Tibial nerve (tissue), 4 donors: ENCODE measurements at regions not wholly inside any gene's neighbourhood (a gene's known extent, or its start where the extent isn't known, plus 50 kb on each side); places are given as distances from the start of the nearest gene placed in this dataset.

Experiments
- DNase-seq, 2 donors: peaks; one replicate each; pipeline ENCODE4 v3.0.0-alpha.2; 2019; ENCODE audit warnings: low spot score in 2 of 2
- H3K27ac ChIP-seq, 4 donors: fragments of 200-600 bp; sonication (generic) in 3 of 4; one replicate each; pipeline ENCODE4 v1.5.1; 2017 to 2019; ENCODE audit warnings: mild to moderate bottlenecking in 1 of 4
- H3K27me3 ChIP-seq, 2 donors: fragments of 200-600 bp; sonication (generic) in 1 of 2; one replicate each; pipeline versions ENCODE4 v1.5.1 to v1.6.0; 2017 to 2019
- H3K36me3 ChIP-seq, 3 donors: fragments of 200-600 bp; sonication (generic); one replicate each; pipeline ENCODE4 v1.5.1; 2018 to 2019
- H3K4me1 ChIP-seq, 4 donors: fragments of 200-600 bp; sonication (generic) in 3 of 4; one replicate each; pipeline ENCODE4 v1.5.1; 2017 to 2019
- H3K4me3 ChIP-seq, 4 donors: fragments of 200-600 bp; sonication (generic) in 3 of 4; one replicate each; pipeline ENCODE4 v1.5.1; 2017 to 2019; ENCODE audit warnings: mild to moderate bottlenecking in 1 of 4, moderate library complexity in 1 of 4
- H3K9me3 ChIP-seq, 4 donors: fragments of 200-600 bp; sonication (generic) in 3 of 4; one replicate each; pipeline ENCODE4 v1.5.1; 2017 to 2019
- EP300 ChIP-seq, 2 donors: sonication (generic); formaldehyde crosslinking; IDR thresholded peaks; one replicate each; pipeline ENCODE4 v1.6.1; 2017; ENCODE audit warnings: antibody characterized with exemption in 2 of 2, mild to moderate bottlenecking in 1 of 2
- POLR2A ChIP-seq, 2 donors: fragments of 450-650 bp; IDR thresholded peaks; one replicate each; pipeline ENCODE4 v1.6.1; 2017; ENCODE audit warnings: antibody characterized with exemption in 2 of 2, mild to moderate bottlenecking in 2 of 2, moderate library complexity in 2 of 2
- WGBS, 2 donors: methylation state at CpG; one replicate each; pipeline ENCODE4 v1.1.5; 2018; 5-methylcytosine and 5-hydroxymethylcytosine counted together
- TF ChIP-seq, protein P1 (sequence below), 5 experiments: fragments of 200-600 bp in 3 of 5; fragments of 450-650 bp in 2 of 5; sonication (generic) in 3 of 5; IDR thresholded peaks; one replicate each; pipeline ENCODE4 v1.5.1; 2016 to 2019; ENCODE audit warnings: antibody characterized with exemption in 5 of 5, mild to moderate bottlenecking in 3 of 5, moderate library complexity in 2 of 5

DNA sequence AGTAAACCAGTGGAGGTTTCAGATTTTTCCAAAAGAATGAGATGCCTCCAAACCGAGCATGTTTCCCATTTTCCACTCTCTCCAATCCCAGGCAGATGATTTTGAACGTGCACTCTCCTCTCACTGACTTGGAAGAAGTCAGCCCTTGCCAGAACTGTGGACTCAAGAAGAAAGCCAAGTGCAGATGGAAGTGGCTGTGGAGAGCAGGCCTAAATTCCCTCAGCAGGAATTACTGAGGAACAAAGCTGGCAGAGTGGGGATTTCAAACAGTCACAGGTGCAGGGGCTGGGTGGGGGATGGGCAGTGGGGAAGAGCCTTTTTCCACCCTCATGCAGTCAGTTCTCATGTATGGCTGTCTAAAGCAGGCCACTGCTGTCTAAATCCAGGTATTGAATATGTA lies 55.3 kb downstream of the PABIR2 start:
- Histone ChIP-seq H3K4me1 (no peaks in the 10 kb centered on the region), H3K36me3 (no peaks in the 10 kb centered on the region), H3K9me3 (no peaks in the 10 kb centered on the region), H3K27me3 (no peaks in the 10 kb centered on the region), H3K4me3 (no peak overlapping the region), H3K27ac (no peak overlapping the region)
- 44 to 57% methylated on average over 2 of the region's 2 CpGs for WGBS, 2 donors
- TF ChIP-seq POLR2A (IDR thresholded peaks at IDR 0.05) (no peak), EP300 (IDR thresholded peaks at IDR 0.05) (no peak)
- TF ChIP-seq, protein P1, sequence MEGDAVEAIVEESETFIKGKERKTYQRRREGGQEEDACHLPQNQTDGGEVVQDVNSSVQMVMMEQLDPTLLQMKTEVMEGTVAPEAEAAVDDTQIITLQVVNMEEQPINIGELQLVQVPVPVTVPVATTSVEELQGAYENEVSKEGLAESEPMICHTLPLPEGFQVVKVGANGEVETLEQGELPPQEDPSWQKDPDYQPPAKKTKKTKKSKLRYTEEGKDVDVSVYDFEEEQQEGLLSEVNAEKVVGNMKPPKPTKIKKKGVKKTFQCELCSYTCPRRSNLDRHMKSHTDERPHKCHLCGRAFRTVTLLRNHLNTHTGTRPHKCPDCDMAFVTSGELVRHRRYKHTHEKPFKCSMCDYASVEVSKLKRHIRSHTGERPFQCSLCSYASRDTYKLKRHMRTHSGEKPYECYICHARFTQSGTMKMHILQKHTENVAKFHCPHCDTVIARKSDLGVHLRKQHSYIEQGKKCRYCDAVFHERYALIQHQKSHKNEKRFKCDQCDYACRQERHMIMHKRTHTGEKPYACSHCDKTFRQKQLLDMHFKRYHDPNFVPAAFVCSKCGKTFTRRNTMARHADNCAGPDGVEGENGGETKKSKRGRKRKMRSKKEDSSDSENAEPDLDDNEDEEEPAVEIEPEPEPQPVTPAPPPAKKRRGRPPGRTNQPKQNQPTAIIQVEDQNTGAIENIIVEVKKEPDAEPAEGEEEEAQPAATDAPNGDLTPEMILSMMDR (IDR thresholded peaks at IDR 0.05): no peak
- no peak for DNase-seq

GRCh38 chrX:134738986-134739740 lies 57.8 kb downstream of the PABIR2 start:
- no peaks in the 10 kb centered on the region for H3K4me1 ChIP-seq
- H3K9me3 ChIP-seq: no peaks in the 10 kb centered on the region
- WGBS, 2 donors: 52 to 66% methylated on average over 8 of the region's 8 CpGs
- H3K27me3 ChIP-seq: no peaks in the 10 kb centered on the region
- H3K4me3 ChIP-seq: no peak overlapping the region
- H3K36me3 ChIP-seq: no peaks in the 10 kb centered on the region
- no peak overlapping the region for H3K27ac ChIP-seq
- TF ChIP-seq, protein P1 (IDR thresholded peaks at IDR 0.05): no peak
- TF ChIP-seq EP300 (IDR thresholded peaks at IDR 0.05): no peak
- TF ChIP-seq POLR2A (IDR thresholded peaks at IDR 0.05): no peak
- DNase-seq: no peak

DNA sequence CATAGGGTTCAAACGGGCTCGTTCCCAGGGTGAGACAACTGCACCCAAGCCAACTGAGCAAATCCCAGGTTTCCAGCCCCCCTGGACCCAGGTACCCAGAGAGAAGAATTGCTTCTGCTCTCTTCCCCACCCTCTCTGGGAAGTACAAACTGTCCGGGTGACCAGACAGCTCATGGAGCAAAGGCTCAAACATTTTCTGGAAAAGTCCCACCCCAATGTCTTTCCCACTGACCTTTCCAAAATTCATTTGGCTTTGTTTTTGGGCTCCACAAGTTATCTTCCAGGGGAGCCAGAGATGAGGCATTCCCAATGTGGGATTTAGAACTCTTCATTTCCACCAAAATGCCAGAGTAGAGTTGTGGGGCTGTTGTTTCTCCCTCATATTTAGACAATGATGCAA lies 58.6 kb downstream of the PABIR2 start:
- no peak overlapping the region for H3K27ac ChIP-seq
- TF ChIP-seq, protein P1 (IDR thresholded peaks at IDR 0.05): no peak
- TF ChIP-seq POLR2A (IDR thresholded peaks at IDR 0.05): no peak

DNA sequence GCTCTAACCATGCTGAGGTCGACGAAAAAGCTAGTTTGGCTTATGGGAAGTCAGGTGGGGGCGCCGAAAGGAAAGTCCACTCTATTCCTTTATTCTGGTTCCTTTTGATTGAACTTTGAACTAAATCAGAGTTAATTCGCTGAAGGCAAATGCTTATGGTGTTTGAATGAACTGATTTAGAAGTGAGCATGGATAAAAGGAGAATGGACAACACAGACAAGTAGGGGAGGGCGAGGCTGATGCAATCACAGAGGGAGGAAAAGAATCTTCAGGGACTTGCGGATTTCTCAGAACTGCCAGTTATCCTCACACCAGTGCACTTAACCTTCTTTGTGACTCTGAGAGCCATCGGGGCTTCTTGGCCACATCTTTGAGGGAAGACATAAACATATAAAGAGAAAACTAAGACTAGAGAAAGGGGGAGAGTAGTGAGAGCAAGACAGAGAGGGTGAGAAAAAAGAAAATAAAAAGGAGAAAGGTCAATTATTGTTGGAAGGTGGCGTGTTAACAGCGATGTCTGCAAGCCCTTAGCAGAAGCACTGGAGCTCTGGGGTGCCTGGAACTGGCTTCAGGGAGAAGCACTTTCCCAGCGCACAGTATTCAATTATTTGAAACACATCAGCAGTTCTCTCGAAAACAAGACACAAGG lies 59.2 kb downstream of the PABIR2 start:
- Histone ChIP-seq H3K27me3 (no peaks in the 10 kb centered on the region), H3K27ac (no peak overlapping the region), H3K9me3 (no peaks in the 10 kb centered on the region), H3K36me3 (no peaks in the 10 kb centered on the region), H3K4me3 (no peak overlapping the region), H3K4me1 (no peaks in the 10 kb centered on the region)
- TF ChIP-seq EP300 (IDR thresholded peaks at IDR 0.05) (no peak), POLR2A (IDR thresholded peaks at IDR 0.05) (no peak)
- TF ChIP-seq, protein P1 (IDR thresholded peaks at IDR 0.05): no peak
- WGBS, 2 donors: 66 to 67% methylated on average over 12 of the region's 12 CpGs
- DNase-seq: peak in 1 of 2 donors; percentile 12

More for the DNA sequence above, 58.6 kb downstream of the PABIR2 start:
- H3K27me3 ChIP-seq: no peaks in the 10 kb centered on the region
- H3K4me1 ChIP-seq: no peaks in the 10 kb centered on the region
- no peaks in the 10 kb centered on the region for H3K9me3 ChIP-seq
- H3K4me3 ChIP-seq: no peak overlapping the region
- no peak for DNase-seq
- H3K36me3 ChIP-seq: no peaks in the 10 kb centered on the region
- WGBS, 2 donors: 47 to 65% methylated on average over 3 of the region's 3 CpGs

DNA sequence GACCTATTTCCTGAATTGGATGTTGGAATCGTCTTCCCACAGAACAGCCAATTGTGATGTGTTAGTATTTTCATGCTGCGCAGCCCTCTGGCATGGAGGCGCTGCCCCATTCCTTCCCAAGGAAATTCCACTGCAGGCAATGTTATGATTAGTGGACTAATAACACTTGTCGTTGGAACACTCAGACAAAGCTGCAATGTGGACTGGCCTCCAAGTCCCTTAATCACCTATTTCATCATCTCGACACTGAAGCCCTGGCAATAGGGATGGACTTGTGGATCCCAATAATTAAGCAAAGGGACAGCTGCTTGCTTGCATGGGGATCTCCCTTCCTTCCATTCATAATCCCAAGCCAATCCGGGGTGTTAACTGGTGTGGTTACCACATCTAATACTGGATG lies 59.9 kb downstream of the PABIR2 start:
- 62 to 70% methylated on average over 5 to 6 of the region's 6 CpGs for WGBS, 2 donors
- H3K36me3 ChIP-seq: no peaks in the 10 kb centered on the region
- no peaks in the 10 kb centered on the region for H3K4me1 ChIP-seq
- H3K27ac ChIP-seq: no peak overlapping the region
- H3K9me3 ChIP-seq: no peaks in the 10 kb centered on the region
- H3K27me3 ChIP-seq: no peaks in the 10 kb centered on the region
- H3K4me3 ChIP-seq: no peak overlapping the region
- peak in 1 of 2 donors; percentile 8 for DNase-seq
- TF ChIP-seq POLR2A (IDR thresholded peaks at IDR 0.05) (no peak), EP300 (IDR thresholded peaks at IDR 0.05) (peak in 1 of 2 donors; percentile 38)
- TF ChIP-seq, protein P1 (IDR thresholded peaks at IDR 0.05): no peak
